Omental fat pad (tissue), 3 donors: ENCODE measurements at regions not wholly inside any gene's neighbourhood (a gene's known extent, or its start where the extent isn't known, plus 50 kb on each side); places are given as distances from the start of the nearest gene placed in this dataset.

Experiments
- ATAC-seq: fragments of 150-250 bp; one replicate; pipeline ENCODE4 v1.9.1; 2016; ENCODE audit warnings: mild to moderate bottlenecking, moderate library complexity; ENCODE audit not compliant: low FRiP score
- DNase-seq: peaks from one replicate; pipeline ENCODE4 v3.0.0-alpha.2; 2019; ENCODE audit warnings: low spot score
- TF ChIP-seq, protein P1 (sequence below), 3 donors: fragments of 450-650 bp; IDR thresholded peaks; one replicate each; pipeline ENCODE4 v1.5.1; 2016 to 2017; ENCODE audit warnings: antibody characterized with exemption in 3 of 3, mild to moderate bottlenecking in 3 of 3, moderate library complexity in 2 of 3

GRCh38 chr7:23913016-23913415 lies 203.0 kb downstream of the STK31 start:
- DNase-seq (no peak), ATAC-seq (no peak)
- TF ChIP-seq, protein P1, sequence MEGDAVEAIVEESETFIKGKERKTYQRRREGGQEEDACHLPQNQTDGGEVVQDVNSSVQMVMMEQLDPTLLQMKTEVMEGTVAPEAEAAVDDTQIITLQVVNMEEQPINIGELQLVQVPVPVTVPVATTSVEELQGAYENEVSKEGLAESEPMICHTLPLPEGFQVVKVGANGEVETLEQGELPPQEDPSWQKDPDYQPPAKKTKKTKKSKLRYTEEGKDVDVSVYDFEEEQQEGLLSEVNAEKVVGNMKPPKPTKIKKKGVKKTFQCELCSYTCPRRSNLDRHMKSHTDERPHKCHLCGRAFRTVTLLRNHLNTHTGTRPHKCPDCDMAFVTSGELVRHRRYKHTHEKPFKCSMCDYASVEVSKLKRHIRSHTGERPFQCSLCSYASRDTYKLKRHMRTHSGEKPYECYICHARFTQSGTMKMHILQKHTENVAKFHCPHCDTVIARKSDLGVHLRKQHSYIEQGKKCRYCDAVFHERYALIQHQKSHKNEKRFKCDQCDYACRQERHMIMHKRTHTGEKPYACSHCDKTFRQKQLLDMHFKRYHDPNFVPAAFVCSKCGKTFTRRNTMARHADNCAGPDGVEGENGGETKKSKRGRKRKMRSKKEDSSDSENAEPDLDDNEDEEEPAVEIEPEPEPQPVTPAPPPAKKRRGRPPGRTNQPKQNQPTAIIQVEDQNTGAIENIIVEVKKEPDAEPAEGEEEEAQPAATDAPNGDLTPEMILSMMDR (IDR thresholded peaks at IDR 0.05), result no peak

- ATAC-seq (no peak), DNase-seq (no peak)
- TF ChIP-seq, protein P1 (IDR thresholded peaks at IDR 0.05), result no peak
Measured at GRCh38 chr7:23915236-23915635, 205.2 kb downstream of the STK31 start.

DNA sequence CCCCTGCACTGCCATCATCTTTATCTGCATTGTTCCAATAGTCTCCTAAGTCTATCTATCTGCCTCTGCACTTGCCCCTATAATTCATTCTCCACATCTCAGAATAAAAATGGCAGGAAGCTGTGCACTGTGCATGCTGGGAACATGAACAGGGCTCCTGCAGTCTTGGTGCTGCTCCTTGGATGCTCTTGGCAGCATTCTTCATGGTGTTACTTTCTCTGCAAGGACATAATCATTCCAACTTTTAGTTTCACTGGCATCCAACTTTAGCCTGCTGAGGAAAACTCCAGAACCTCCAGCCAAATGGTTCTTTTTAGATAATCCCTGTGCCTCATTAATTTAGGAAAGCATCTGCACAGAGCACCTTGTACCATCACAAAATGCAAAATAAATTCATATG lies 208.3 kb downstream of the STK31 start:
- no peak for ATAC-seq
- TF ChIP-seq, protein P1 (IDR thresholded peaks at IDR 0.05), result no peak
- DNase-seq, result no peak

- DNase-seq (no peak), ATAC-seq (no peak)
- TF ChIP-seq, protein P1 (IDR thresholded peaks at IDR 0.05), result no peak
Measured at GRCh38 chr7:23918856-23919255, 208.8 kb downstream of the STK31 start.

- ATAC-seq (no peak), DNase-seq (no peak)
- TF ChIP-seq, protein P1 (IDR thresholded peaks at IDR 0.05), result no peak
Measured at GRCh38 chr7:23925088-23925487, 215.1 kb downstream of the STK31 start.

DNA sequence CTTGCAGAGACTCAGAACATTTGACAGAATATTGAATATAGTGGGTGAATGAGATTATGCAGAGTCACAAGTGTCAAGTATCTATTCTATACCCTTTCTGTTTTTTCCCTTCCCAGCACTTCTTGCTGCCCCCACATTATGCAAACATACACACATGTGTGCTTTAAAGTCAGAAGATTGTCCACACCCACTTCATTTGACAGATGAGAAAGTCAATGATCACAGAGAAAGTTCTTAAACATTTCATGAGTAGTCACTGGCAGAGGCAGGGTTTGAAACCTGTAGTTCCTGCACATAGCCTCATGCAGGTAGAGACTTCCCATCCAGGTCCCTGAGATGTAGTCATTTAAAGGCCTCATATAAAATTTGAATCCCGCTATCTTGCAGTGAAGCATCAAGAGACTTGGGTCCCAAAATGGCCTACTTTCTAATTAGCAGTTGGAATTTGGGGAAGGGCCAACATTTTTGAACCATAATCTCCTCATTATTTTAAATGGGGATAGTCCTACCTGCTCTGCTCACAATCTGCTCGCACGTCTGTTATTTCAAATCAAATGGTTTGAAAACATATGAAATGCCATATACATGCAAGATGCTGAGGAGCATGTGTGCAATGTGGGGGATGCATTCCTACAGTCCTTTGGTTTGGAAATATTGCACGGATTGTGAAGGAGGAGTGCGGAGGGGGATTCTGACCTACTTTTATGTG lies 217.8 kb downstream of the STK31 start:
- no peak for DNase-seq
- TF ChIP-seq, protein P1 (IDR thresholded peaks at IDR 0.05), result no peak
- no peak for ATAC-seq

- DNase-seq (no peak), ATAC-seq (no peak)
- TF ChIP-seq, protein P1 (IDR thresholded peaks at IDR 0.05), result no peak
Measured at GRCh38 chr7:23928418-23928775, 218.4 kb downstream of the STK31 start.
